ENCODE measurements at regions not wholly inside any gene's neighbourhood (a gene's known extent, or its start where the extent isn't known, plus 50 kb on each side); places are given as distances from the start of the nearest gene placed in this dataset.

- WGBS, 2 experiments (ENCODE audit: extremely low coverage in 1 of 2, insufficient coverage in 1 of 2, insufficient read length in 1 of 2, insufficient replicate concordance in 2 of 2, low coverage in 1 of 2, low lambda C conversion rate in 2 of 2, missing lambda C conversion rate in 1 of 2), result 95% methylated on average over 1 of the region's 1 CpG; no CpG with 5 or more reads in 1 of the 2 experiments
- no peak for DNase-seq (ENCODE audit: low read depth in 1 of 2, low spot score in 2 of 2)
- H2BK5ac ChIP-seq (ENCODE audit: low read depth, low read length), result no peak overlapping the region
- no peaks in the 10 kb centered on the region for H3K36me3 ChIP-seq (ENCODE audit: control insufficient read depth in 2 of 4, insufficient read depth in 4 of 4, low read length in 3 of 4)
- ChIA-PET POLR2A (ENCODE audit: partially characterized antibody) (no interaction called here), CTCF (ENCODE audit: partially characterized antibody) (no interaction called here)
- H2BK15ac ChIP-seq (ENCODE audit: low read length), result no peak overlapping the region
- no peak overlapping the region for H3K4me2 ChIP-seq (ENCODE audit: insufficient read depth in 1 of 2, low read depth in 2 of 2, low read length in 2 of 2)
- H3K23ac ChIP-seq (ENCODE audit: insufficient read length), result no peak overlapping the region
- no peak overlapping the region for H3K56ac ChIP-seq (replicated peaks; ENCODE audit: insufficient read length, low read depth, low read length)
- H3K4me3 ChIP-seq (ENCODE audit: extremely low read depth in 1 of 4, insufficient read depth in 2 of 4, low read depth in 3 of 4, low read length in 4 of 4), result no peak overlapping the region
- no peak overlapping the region for H2AFZ ChIP-seq (ENCODE audit: low read length)
- H4K5ac ChIP-seq (ENCODE audit: insufficient read length, low read depth, low read length), result no peak overlapping the region
- FAIRE-seq, result no peak
- no peaks in the 10 kb centered on the region for H3K79me1 ChIP-seq (ENCODE audit: low read depth, low read length)
- H4K20me1 ChIP-seq (replicated peaks in 1 of 2; ENCODE audit: control insufficient read depth in 1 of 2, insufficient read depth in 2 of 2, low read length in 2 of 2), result no peaks in the 10 kb centered on the region
- H2BK120ac ChIP-seq (replicated peaks; ENCODE audit: low read depth, low read length), result no peak overlapping the region
- H3K14ac ChIP-seq (ENCODE audit: insufficient read length), result no peak overlapping the region
- H2BK12ac ChIP-seq (ENCODE audit: low read depth, low read length), result no peak overlapping the region
- H3K9ac ChIP-seq (replicated peaks in 1 of 4; ENCODE audit: extremely low read depth in 1 of 4, low read depth in 3 of 4, low read length in 3 of 4), result no peak overlapping the region
- H2AK5ac ChIP-seq (ENCODE audit: low read depth, low read length), result no peak overlapping the region
- H3K18ac ChIP-seq (ENCODE audit: extremely low read depth, low read length), result no peak overlapping the region
- no peaks in the 10 kb centered on the region for H3K4me1 ChIP-seq (replicated peaks in 1 of 4; ENCODE audit: control insufficient read depth in 3 of 4, insufficient read depth in 4 of 4, low read length in 3 of 4)
- TF ChIP-seq TBP (IDR thresholded peaks at IDR 0.05; ENCODE audit: low read depth, low read length) (no peak), TEAD4 (IDR thresholded peaks at IDR 0.05; ENCODE audit: low read depth, low read length) (no peak), SIRT6 (IDR thresholded peaks at IDR 0.05; ENCODE audit: low read length) (no peak), RNF2 (IDR thresholded peaks at IDR 0.05; ENCODE audit: borderline replicate concordance, low read depth, low read length, missing control alignments, poor library complexity, severe bottlenecking) (no peak), CHD2 (IDR thresholded peaks at IDR 0.05; ENCODE audit: low read length) (no peak), CTBP2 (IDR thresholded peaks at IDR 0.05; ENCODE audit: borderline replicate concordance, insufficient read depth, insufficient read length, low read length) (no peak), SIX5 (IDR thresholded peaks at IDR 0.05; ENCODE audit: low read depth, low read length) (no peak), TAF7 (optimal IDR thresholded peaks at IDR 0.05; ENCODE audit: borderline replicate concordance, low read depth, low read length) (no peak), EGR1 (IDR thresholded peaks at IDR 0.05; ENCODE audit: borderline replicate concordance, low read depth, low read length) (no peak), MAFK (IDR thresholded peaks at IDR 0.05; ENCODE audit: low read depth, low read length) (no peak), RBBP5 (IDR thresholded peaks at IDR 0.05; ENCODE audit: borderline replicate concordance, low read depth, low read length) (no peak), TCF12 (IDR thresholded peaks at IDR 0.05; ENCODE audit: low read depth, low read length) (no peak)
- no peak overlapping the region for H3K4ac ChIP-seq (replicated peaks; ENCODE audit: insufficient read length, low read depth, low read length)
- H4K8ac ChIP-seq (ENCODE audit: extremely low read depth, insufficient read depth, low read length), result no peak overlapping the region
- no peak overlapping the region for H4K91ac ChIP-seq (replicated peaks; ENCODE audit: insufficient read length, low read length)
- no peak overlapping the region for H3K27ac ChIP-seq (ENCODE audit: low read depth, low read length)
- no peaks in the 10 kb centered on the region for H3K79me2 ChIP-seq (ENCODE audit: control insufficient read depth in 1 of 2, insufficient read depth in 2 of 2, low read length in 2 of 2)
- no peaks in the 10 kb centered on the region for H3K23me2 ChIP-seq (ENCODE audit: low read depth, low read length)
- H3K9me3 ChIP-seq (ENCODE audit: insufficient read depth in 2 of 2, low read depth in 1 of 2, low read length in 1 of 2), result no peaks in the 10 kb centered on the region
- H2BK20ac ChIP-seq (ENCODE audit: low read length), result no peak overlapping the region
- no peaks in the 10 kb centered on the region for H3K27me3 ChIP-seq (replicated peaks in 1 of 4; ENCODE audit: control insufficient read depth in 3 of 4, extremely low read depth in 1 of 4, insufficient read depth in 3 of 4, low read length in 3 of 4)
These were observed 446.7 kb downstream of the PMP22 start for GRCh38 chr17:14818469-14818868.

Data from H1 (cell line).